Testis (tissue), 2 donors: ENCODE measurements at regions not wholly inside any gene's neighbourhood (a gene's known extent, or its start where the extent isn't known, plus 50 kb on each side); places are given as distances from the start of the nearest gene placed in this dataset.

Experiments
- POLR2A ChIP-seq: fragments of 450-650 bp; IDR thresholded peaks from one replicate; pipeline ENCODE4 v1.6.1; 2017; ENCODE audit warnings: antibody characterized with exemption, mild to moderate bottlenecking, moderate library complexity
- TF ChIP-seq, protein P1 (sequence below), 3 experiments: fragments of 450-650 bp in 2 of 3; fragments of 200-600 bp in 1 of 3; sonication (generic) in 1 of 3; IDR thresholded peaks; one replicate each; pipeline ENCODE4 v1.5.1; 2016 to 2019; ENCODE audit warnings: antibody characterized with exemption in 3 of 3, mild to moderate bottlenecking in 2 of 3, moderate library complexity in 1 of 3

DNA sequence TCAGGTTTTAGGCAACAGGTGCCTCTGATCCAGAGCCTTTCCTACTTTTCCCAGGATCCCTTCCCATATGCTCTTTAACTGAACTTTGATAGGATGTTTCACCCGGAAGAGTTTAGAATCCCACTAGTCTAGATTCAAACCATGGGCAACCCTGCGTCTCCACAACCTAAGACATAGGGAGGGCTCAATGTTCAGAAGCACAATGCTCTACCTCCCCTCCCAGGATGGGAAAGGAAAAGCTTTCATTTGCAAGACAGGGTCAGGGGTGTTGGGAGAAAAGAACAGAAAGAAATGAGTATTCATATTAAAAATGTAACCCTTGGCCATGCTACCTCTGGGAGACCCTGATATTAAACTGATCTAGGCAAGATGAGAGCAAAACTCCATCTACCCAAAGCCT lies 230.4 kb downstream of the MREG start:
- TF ChIP-seq, protein P1, sequence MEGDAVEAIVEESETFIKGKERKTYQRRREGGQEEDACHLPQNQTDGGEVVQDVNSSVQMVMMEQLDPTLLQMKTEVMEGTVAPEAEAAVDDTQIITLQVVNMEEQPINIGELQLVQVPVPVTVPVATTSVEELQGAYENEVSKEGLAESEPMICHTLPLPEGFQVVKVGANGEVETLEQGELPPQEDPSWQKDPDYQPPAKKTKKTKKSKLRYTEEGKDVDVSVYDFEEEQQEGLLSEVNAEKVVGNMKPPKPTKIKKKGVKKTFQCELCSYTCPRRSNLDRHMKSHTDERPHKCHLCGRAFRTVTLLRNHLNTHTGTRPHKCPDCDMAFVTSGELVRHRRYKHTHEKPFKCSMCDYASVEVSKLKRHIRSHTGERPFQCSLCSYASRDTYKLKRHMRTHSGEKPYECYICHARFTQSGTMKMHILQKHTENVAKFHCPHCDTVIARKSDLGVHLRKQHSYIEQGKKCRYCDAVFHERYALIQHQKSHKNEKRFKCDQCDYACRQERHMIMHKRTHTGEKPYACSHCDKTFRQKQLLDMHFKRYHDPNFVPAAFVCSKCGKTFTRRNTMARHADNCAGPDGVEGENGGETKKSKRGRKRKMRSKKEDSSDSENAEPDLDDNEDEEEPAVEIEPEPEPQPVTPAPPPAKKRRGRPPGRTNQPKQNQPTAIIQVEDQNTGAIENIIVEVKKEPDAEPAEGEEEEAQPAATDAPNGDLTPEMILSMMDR (IDR thresholded peaks at IDR 0.05), result no peak
- TF ChIP-seq POLR2A, result no peak
